Testis (tissue), 2 donors: ENCODE measurements at regions not wholly inside any gene's neighbourhood (a gene's known extent, or its start where the extent isn't known, plus 50 kb on each side); places are given as distances from the start of the nearest gene placed in this dataset.
A peak's percentile ranks its signal among the peaks of the same experiment; 100 is the strongest.

ENCODE experiments used
- DNase-seq: peaks from one replicate; pipeline ENCODE4 v3.0.0-alpha.2; 2019
- H3K27ac ChIP-seq, 2 donors: fragments of 200-600 bp; sonication (generic); one replicate each; pipeline ENCODE4 v1.5.1; 2019
- H3K27me3 ChIP-seq: fragments of 200-600 bp; sonication (generic); one replicate; pipeline ENCODE4 v1.5.1; 2019
- H3K36me3 ChIP-seq: fragments of 200-600 bp; sonication (generic); one replicate; pipeline ENCODE4 v1.5.1; 2017; ENCODE audit warnings: low read depth; ENCODE audit errors: missing control alignments
- H3K4me1 ChIP-seq: fragments of 200-600 bp; sonication (generic); one replicate; pipeline ENCODE4 v1.5.1; 2019
- H3K4me3 ChIP-seq, 2 donors: fragments of 200-600 bp; sonication (generic); one replicate each; pipeline ENCODE4 v1.5.1; 2017 to 2019
- H3K9me3 ChIP-seq: fragments of 200-600 bp; sonication (generic); one replicate; pipeline ENCODE4 v1.5.1; 2017
- POLR2A ChIP-seq: fragments of 450-650 bp; IDR thresholded peaks from one replicate; pipeline ENCODE4 v1.6.1; 2017; ENCODE audit warnings: antibody characterized with exemption, mild to moderate bottlenecking, moderate library complexity
- WGBS, 2 donors: methylation state at CpG; one replicate each; pipeline ENCODE4 v1.1.5; 2018; 5-methylcytosine and 5-hydroxymethylcytosine counted together
- intact Hi-C: fragments of 100-400 bp; cut with DNase I; formaldehyde crosslinking; loops from one replicate; pipeline ENCODE4 v1.15.1; 2023; ENCODE audit warnings: low total_unique reads
- TF ChIP-seq, protein P1 (sequence below), 3 experiments: fragments of 450-650 bp in 2 of 3; fragments of 200-600 bp in 1 of 3; sonication (generic) in 1 of 3; IDR thresholded peaks; one replicate each; pipeline ENCODE4 v1.5.1; 2016 to 2019; ENCODE audit warnings: antibody characterized with exemption in 3 of 3, mild to moderate bottlenecking in 2 of 3, moderate library complexity in 1 of 3

DNA sequence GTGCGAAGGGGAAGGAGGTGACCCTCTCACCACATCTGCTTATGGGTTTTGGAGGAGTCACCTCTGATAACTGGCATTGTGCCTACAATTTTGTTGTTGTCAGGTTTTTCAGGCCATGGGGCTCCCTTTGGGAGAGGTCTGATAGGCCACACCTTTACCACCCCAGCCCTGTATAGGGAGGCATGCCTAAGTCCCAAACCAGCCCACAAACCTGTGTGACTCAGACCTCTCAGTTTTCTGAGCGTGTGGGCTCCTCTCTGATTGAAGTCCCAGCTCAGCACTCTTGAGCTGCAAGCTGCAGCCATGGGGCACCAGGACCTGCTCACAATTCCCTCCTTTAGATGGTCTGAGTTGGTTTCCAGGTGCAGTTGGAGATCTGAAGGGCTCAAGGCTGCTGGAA, 1429.3 kb upstream of the TMEM132C start:
- H3K9me3 ChIP-seq: no peaks in the 10 kb centered on the region
- no peaks in the 10 kb centered on the region for H3K4me1 ChIP-seq
- TF ChIP-seq, protein P1, sequence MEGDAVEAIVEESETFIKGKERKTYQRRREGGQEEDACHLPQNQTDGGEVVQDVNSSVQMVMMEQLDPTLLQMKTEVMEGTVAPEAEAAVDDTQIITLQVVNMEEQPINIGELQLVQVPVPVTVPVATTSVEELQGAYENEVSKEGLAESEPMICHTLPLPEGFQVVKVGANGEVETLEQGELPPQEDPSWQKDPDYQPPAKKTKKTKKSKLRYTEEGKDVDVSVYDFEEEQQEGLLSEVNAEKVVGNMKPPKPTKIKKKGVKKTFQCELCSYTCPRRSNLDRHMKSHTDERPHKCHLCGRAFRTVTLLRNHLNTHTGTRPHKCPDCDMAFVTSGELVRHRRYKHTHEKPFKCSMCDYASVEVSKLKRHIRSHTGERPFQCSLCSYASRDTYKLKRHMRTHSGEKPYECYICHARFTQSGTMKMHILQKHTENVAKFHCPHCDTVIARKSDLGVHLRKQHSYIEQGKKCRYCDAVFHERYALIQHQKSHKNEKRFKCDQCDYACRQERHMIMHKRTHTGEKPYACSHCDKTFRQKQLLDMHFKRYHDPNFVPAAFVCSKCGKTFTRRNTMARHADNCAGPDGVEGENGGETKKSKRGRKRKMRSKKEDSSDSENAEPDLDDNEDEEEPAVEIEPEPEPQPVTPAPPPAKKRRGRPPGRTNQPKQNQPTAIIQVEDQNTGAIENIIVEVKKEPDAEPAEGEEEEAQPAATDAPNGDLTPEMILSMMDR (IDR thresholded peaks at IDR 0.05): no peak
- no peak for TF ChIP-seq POLR2A
- H3K36me3 ChIP-seq: no peaks in the 10 kb centered on the region
- 45 to 61% methylated on average over 2 of the region's 2 CpGs for WGBS, 2 donors
- H3K27me3 ChIP-seq: no peaks in the 10 kb centered on the region
- H3K4me3 ChIP-seq: no peak overlapping the region
- no peak overlapping the region for H3K27ac ChIP-seq
- intact Hi-C loops: no loop called here
- DNase-seq: no peak

DNA sequence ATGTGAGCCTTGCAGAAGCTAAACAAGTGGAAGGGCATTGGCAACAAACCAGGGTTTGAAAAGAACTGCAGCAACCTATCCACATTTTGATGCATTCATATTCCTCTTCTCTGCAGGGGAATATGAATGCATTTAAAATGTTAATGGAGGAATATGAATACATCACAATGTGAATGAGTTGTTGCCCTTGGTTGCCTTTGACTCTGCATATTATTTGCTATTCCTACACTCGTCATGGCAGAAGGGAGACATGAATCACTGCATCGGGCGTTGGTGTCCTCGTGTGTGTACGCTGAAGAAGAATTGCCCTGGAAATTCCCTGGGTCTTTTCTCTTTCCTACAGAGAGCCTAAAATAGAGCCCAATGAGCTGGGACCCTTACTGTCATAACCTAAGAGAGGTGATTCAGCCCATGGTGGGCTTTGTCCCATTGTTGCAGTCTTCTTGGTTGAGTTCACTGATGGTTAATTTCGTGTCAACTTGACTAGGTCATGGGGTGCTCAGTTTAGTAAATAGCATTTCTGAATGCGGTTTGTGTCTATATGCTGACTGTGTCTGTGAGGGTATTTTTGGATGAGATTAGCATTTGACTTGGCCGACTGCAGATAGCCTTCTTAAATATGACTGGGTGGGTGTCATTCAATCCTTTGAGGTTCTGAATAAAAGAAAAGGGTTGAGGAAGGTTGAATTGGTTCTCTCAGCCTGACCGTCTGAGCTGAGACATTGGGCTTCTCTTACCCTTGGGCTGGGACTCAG, 1422.9 kb upstream of the TMEM132C start:
- Histone ChIP-seq H3K4me1 (no peaks in the 10 kb centered on the region), H3K27me3 (no peaks in the 10 kb centered on the region), H3K27ac (no peak overlapping the region), H3K4me3 (no peak overlapping the region), H3K9me3 (no peaks in the 10 kb centered on the region), H3K36me3 (no peaks in the 10 kb centered on the region)
- WGBS, 2 donors: 77% methylated on average over 9 of the region's 9 CpGs
- TF ChIP-seq, protein P1 (IDR thresholded peaks at IDR 0.05): no peak
- no peak for TF ChIP-seq POLR2A
- DNase-seq: no peak
- intact Hi-C loops: no loop called here

DNA sequence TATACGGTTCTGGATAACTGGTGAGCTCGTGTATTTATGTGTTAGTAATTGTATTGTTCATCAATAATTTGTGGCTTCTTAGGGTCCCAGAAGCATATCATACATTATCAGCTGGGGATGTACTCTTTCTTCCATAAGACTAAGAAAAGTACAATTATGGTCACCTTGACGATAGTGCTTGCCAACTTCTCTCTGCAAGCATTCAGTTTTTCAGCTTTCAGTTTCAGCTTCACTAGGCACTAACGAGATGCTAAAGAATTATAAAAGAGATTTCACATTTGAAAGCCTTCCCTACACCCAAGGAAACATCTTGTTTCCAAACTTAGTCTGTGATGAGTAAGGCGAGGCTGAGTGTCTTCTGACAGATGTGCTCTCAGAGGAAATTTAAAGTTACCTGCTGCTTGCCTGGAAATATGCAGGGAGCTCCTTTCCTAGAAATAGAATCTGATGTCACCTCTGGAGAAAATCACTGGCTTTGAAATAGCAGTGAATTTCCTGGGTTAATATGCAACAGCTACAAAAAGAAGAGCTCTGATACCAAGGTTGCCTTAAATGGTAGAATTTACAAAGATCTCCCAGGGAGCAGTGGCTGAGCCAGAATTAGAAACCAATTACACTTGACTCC, 1419.9 kb upstream of the TMEM132C start:
- Histone ChIP-seq H3K9me3 (no peaks in the 10 kb centered on the region), H3K36me3 (no peaks in the 10 kb centered on the region), H3K27me3 (no peaks in the 10 kb centered on the region), H3K27ac (no peak overlapping the region), H3K4me1 (no peaks in the 10 kb centered on the region), H3K4me3 (no peak overlapping the region)
- intact Hi-C loops: no loop called here
- TF ChIP-seq POLR2A: no peak
- TF ChIP-seq, protein P1 (IDR thresholded peaks at IDR 0.05): no peak
- no peak for DNase-seq
- 72 to 73% methylated on average over 5 of the region's 5 CpGs for WGBS, 2 donors

DNA sequence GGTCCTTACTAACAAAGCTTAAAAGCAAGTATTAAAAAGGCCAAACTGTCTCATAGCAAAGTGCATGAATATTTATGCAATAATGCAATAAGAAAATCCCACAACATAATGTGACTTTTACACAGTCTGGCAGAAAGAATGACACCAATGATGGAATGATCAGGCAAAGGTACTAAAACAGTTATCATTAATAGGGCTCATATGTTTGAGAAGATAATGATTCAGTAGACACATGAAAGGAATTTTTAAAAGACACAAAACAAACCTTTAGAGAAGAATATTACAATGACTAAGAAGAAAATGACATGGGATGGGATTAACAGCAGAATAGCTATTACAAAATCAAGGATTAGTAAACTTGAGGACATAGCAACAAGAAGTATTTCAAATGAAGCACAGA, 1411.2 kb upstream of the TMEM132C start:
- H3K27ac ChIP-seq: no peak overlapping the region
- no peak for DNase-seq
- intact Hi-C loops: no loop called here
- H3K27me3 ChIP-seq: no peaks in the 10 kb centered on the region
- H3K4me1 ChIP-seq: no peaks in the 10 kb centered on the region
- H3K36me3 ChIP-seq: no peaks in the 10 kb centered on the region
- no peak overlapping the region for H3K4me3 ChIP-seq
- H3K9me3 ChIP-seq: no peaks in the 10 kb centered on the region
- TF ChIP-seq, protein P1 (IDR thresholded peaks at IDR 0.05): no peak
- no peak for TF ChIP-seq POLR2A

DNA sequence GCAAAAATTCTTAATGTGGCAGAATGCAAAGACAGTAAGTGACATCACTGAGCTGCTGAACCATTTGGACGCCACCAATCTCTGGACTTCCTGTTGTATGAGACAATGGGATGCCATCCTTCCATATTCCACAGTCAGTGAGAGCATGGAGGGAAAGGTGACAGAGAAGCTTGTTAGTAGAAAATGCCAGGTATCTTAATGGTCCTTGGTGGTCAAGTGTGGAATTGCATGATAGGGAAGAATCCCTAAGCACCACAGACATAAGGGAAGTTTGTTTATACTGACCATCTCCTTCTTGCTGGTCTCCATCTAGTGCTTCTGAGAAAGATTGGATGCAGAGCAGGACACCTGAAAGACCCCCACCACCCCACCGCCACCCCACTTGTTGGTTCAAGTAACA, 1410.0 kb upstream of the TMEM132C start:
- Histone ChIP-seq H3K4me1 (no peaks in the 10 kb centered on the region), H3K27ac (no peak overlapping the region), H3K9me3 (no peaks in the 10 kb centered on the region), H3K4me3 (no peak overlapping the region), H3K36me3 (no peaks in the 10 kb centered on the region), H3K27me3 (no peaks in the 10 kb centered on the region)
- intact Hi-C loops: no loop called here
- WGBS, 2 donors: 84 to 85% methylated on average over 2 of the region's 2 CpGs
- no peak for DNase-seq
- TF ChIP-seq, protein P1 (IDR thresholded peaks at IDR 0.05): peak in 2 of 3 experiments; percentile 18 to 22
- no peak for TF ChIP-seq POLR2A
